H54 (cell line): ENCODE measurements at regions not wholly inside any gene's neighbourhood (a gene's known extent, or its start where the extent isn't known, plus 50 kb on each side); places are given as distances from the start of the nearest gene placed in this dataset.
"Not testable (repeated sequence)": the region's sequence is repeated elsewhere in the genome, so short reads cannot be mapped to it uniquely, and the experiment has no call there.

ENCODE experiments used
- DNase-seq: peaks from one replicate; pipeline ENCODE4 v3.0.0; 2011; ENCODE audit warnings: low spot score, mixed read lengths; ENCODE audit not compliant: insufficient read length
- FAIRE-seq: peaks from 3 replicates; lab custom pipeline; 2011; peaks lifted over from hg19 to GRCh38; lab: Jason Lieb, UNC
- POLR2A ChIP-seq: IDR thresholded peaks from 2 replicates; pipeline ENCODE4 v1.6.1; 2011; ENCODE audit warnings: low read depth, mild to moderate bottlenecking, low read length

- no peak for DNase-seq
- no peak for FAIRE-seq
- no peak for TF ChIP-seq POLR2A
Measured at GRCh38 chr12:73589220-73589619, 948.4 kb upstream of the ATXN7L3B start.

- DNase-seq (no peak), FAIRE-seq (no peak)
- no peak for TF ChIP-seq POLR2A
Measured at GRCh38 chr12:73598626-73599025, 939.0 kb upstream of the ATXN7L3B start.

GRCh38 chr12:73599268-73599667 lies 938.4 kb upstream of the ATXN7L3B start:
- FAIRE-seq (no peak), DNase-seq (no peak)
- TF ChIP-seq POLR2A: no peak

- not testable (repeated sequence) for DNase-seq
Measured at GRCh38 chr12:73605925-73606324, 931.7 kb upstream of the ATXN7L3B start.

GRCh38 chr12:73612551-73612950 lies 925.1 kb upstream of the ATXN7L3B start:
- no peak for FAIRE-seq
- no peak for TF ChIP-seq POLR2A
- no peak for DNase-seq

More at GRCh38 chr12:73605925-73606324, 931.7 kb upstream of the ATXN7L3B start:
- FAIRE-seq: not testable (repeated sequence)

- FAIRE-seq: no peak
- TF ChIP-seq POLR2A: no peak
- DNase-seq: no peak
Measured at GRCh38 chr12:73623421-73623820, 914.2 kb upstream of the ATXN7L3B start.

- no peak for FAIRE-seq
- TF ChIP-seq POLR2A: no peak
- no peak for DNase-seq
Measured at GRCh38 chr12:73625226-73625625, 912.4 kb upstream of the ATXN7L3B start.

- no peak for TF ChIP-seq POLR2A
- FAIRE-seq (no peak), DNase-seq (no peak)
Measured at GRCh38 chr12:73629171-73629570, 908.5 kb upstream of the ATXN7L3B start.

- FAIRE-seq: no peak
- no peak for TF ChIP-seq POLR2A
- DNase-seq: no peak
Measured at GRCh38 chr12:73629893-73630831, 907.5 kb upstream of the ATXN7L3B start.

GRCh38 chr12:73632191-73632590 lies 905.4 kb upstream of the ATXN7L3B start:
- DNase-seq (no peak), FAIRE-seq (no peak)
- no peak for TF ChIP-seq POLR2A

GRCh38 chr12:73632661-73633060 lies 905.0 kb upstream of the ATXN7L3B start:
- DNase-seq (no peak), FAIRE-seq (no peak)
- TF ChIP-seq POLR2A: no peak

GRCh38 chr12:73639397-73639796 lies 898.2 kb upstream of the ATXN7L3B start:
- not testable (repeated sequence) for FAIRE-seq

GRCh38 chr12:73656375-73656774 lies 881.3 kb upstream of the ATXN7L3B start:
- no peak for TF ChIP-seq POLR2A
- DNase-seq (no peak), FAIRE-seq (no peak)

More at GRCh38 chr12:73639397-73639796, 898.2 kb upstream of the ATXN7L3B start:
- not testable (repeated sequence) for DNase-seq

GRCh38 chr12:73659802-73660201 lies 877.8 kb upstream of the ATXN7L3B start:
- DNase-seq: no peak
- no peak for FAIRE-seq
- no peak for TF ChIP-seq POLR2A

GRCh38 chr12:73665193-73665592 lies 872.4 kb upstream of the ATXN7L3B start:
- FAIRE-seq (no peak), DNase-seq (no peak)
- no peak for TF ChIP-seq POLR2A

GRCh38 chr12:73671550-73671949 lies 866.1 kb upstream of the ATXN7L3B start:
- not testable (repeated sequence) for FAIRE-seq, DNase-seq
